Endodermal cell (in vitro differentiated cells): ENCODE measurements at regions not wholly inside any gene's neighbourhood (a gene's known extent, or its start where the extent isn't known, plus 50 kb on each side); places are given as distances from the start of the nearest gene placed in this dataset.
"Not testable (repeated sequence)": the region's sequence is repeated elsewhere in the genome, so short reads cannot be mapped to it uniquely, and the experiment has no call there.

ENCODE experiments used
- DNase-seq: peaks from one replicate; pipeline ENCODE4 v3.0.0-alpha.2; 2017
- H3K27ac ChIP-seq: 2 replicates; pipeline ENCODE4 v1.5.1; 2013; ENCODE audit warnings: mild to moderate bottlenecking, low read depth, low read length, moderate library complexity
- H3K27me3 ChIP-seq: 2 replicates; pipeline ENCODE4 v1.6.1; 2013; ENCODE audit warnings: mild to moderate bottlenecking, low read length, moderate library complexity; ENCODE audit not compliant: insufficient read depth, control insufficient read depth, poor library complexity, severe bottlenecking
- H3K36me3 ChIP-seq: 2 replicates; pipeline ENCODE4 v1.7.0; 2013; ENCODE audit warnings: mild to moderate bottlenecking, low read length, moderate library complexity; ENCODE audit not compliant: control insufficient read depth, insufficient read depth
- H3K4me1 ChIP-seq: one replicate; pipeline ENCODE4 v1.7.0; 2013; ENCODE audit warnings: low read length; ENCODE audit not compliant: control insufficient read depth, insufficient read depth
- H3K4me3 ChIP-seq: 2 replicates; pipeline ENCODE4 v1.5.1; 2013; ENCODE audit warnings: mild to moderate bottlenecking, low read length, moderate library complexity
- H3K9ac ChIP-seq: 2 replicates; pipeline ENCODE4 v1.6.1; 2013; ENCODE audit warnings: mild to moderate bottlenecking, low read length, moderate library complexity; ENCODE audit not compliant: poor library complexity, severe bottlenecking; ENCODE audit errors: extremely low read depth
- H3K9me3 ChIP-seq: 2 replicates; pipeline ENCODE4 v1.6.1; 2013; ENCODE audit warnings: mild to moderate bottlenecking, low read length, moderate library complexity; ENCODE audit not compliant: control insufficient read depth
- H3K27ac Mint-ChIP-seq: 2 replicates; pipeline ENCODE4 v1.8.0; 2020; ENCODE audit warnings: mixed read lengths
- H3K27me3 Mint-ChIP-seq: 2 replicates; pipeline ENCODE4 v1.8.0; 2021; ENCODE audit warnings: mild to moderate bottlenecking, mixed read lengths; ENCODE audit not compliant: insufficient read depth
- H3K36me3 Mint-ChIP-seq: 2 replicates; pipeline ENCODE4 v1.8.0; 2020; ENCODE audit warnings: low read depth, mixed read lengths
- H3K4me1 Mint-ChIP-seq: 2 replicates; pipeline ENCODE4 v1.8.0; 2020; ENCODE audit warnings: mixed read lengths
- H3K4me3 Mint-ChIP-seq: 2 replicates; pipeline ENCODE4 v1.8.0; 2020; ENCODE audit warnings: mild to moderate bottlenecking, moderate library complexity, mixed read lengths
- H3K9me3 Mint-ChIP-seq: 2 replicates; pipeline ENCODE4 v1.8.0; 2020; ENCODE audit warnings: mild to moderate bottlenecking, mixed read lengths
- WGBS, 2 experiments: methylation state at CpG; one replicate each; pipeline versions ENCODE4 v1.1.5 to v1.1.7; 2013; ENCODE audit warnings: missing lambda C conversion rate in 2 of 2, mixed read lengths in 1 of 2; ENCODE audit not compliant: insufficient coverage in 1 of 2, insufficient read length in 1 of 2; 5-methylcytosine and 5-hydroxymethylcytosine counted together
- TF ChIP-seq, protein P1 (sequence below): fragments of 200-600 bp; sonication (generic); conservative IDR thresholded peaks from 2 replicates; pipeline ENCODE4 v1.5.0; 2021; ENCODE audit warnings: antibody characterized with exemption, mild to moderate bottlenecking

DNA sequence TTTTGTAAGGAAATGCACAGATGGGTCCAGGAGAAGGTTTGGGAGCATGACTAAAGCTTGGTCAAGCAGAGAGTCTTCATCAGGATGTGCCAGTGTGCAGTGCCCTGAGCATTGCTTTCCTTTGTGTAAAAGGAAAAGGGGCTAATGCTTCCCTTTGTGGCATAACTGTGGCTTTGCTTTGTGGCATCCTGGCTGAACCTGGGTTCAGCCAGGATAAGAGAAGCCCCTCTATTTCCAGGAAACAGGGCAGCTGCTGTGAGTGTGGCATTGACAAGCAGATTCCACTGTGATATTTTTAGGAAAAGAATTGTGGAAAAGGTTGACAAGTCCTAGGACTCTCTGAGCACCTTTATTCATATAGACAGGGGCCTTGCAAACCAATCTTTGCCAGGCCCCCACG lies 193.4 kb upstream of the CXCL12 start:
- TF ChIP-seq, protein P1, sequence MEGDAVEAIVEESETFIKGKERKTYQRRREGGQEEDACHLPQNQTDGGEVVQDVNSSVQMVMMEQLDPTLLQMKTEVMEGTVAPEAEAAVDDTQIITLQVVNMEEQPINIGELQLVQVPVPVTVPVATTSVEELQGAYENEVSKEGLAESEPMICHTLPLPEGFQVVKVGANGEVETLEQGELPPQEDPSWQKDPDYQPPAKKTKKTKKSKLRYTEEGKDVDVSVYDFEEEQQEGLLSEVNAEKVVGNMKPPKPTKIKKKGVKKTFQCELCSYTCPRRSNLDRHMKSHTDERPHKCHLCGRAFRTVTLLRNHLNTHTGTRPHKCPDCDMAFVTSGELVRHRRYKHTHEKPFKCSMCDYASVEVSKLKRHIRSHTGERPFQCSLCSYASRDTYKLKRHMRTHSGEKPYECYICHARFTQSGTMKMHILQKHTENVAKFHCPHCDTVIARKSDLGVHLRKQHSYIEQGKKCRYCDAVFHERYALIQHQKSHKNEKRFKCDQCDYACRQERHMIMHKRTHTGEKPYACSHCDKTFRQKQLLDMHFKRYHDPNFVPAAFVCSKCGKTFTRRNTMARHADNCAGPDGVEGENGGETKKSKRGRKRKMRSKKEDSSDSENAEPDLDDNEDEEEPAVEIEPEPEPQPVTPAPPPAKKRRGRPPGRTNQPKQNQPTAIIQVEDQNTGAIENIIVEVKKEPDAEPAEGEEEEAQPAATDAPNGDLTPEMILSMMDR, result no peak
- H3K4me1 Mint-ChIP-seq, result no peaks in the 10 kb centered on the region
- Histone ChIP-seq H3K9me3 (no peaks in the 10 kb centered on the region), H3K36me3 (no peaks in the 10 kb centered on the region), H3K27ac (no peak overlapping the region), H3K4me3 (no peak overlapping the region), H3K27me3 (no peaks in the 10 kb centered on the region), H3K4me1 (no peaks in the 10 kb centered on the region), H3K9ac (no peak overlapping the region)
- H3K27me3 Mint-ChIP-seq, result no peaks in the 10 kb centered on the region
- no peak overlapping the region for H3K4me3 Mint-ChIP-seq
- no peak for DNase-seq
- H3K27ac Mint-ChIP-seq, result no peak overlapping the region
- no peaks in the 10 kb centered on the region for H3K36me3 Mint-ChIP-seq
- WGBS, 2 experiments, result 0% methylated on average over 1 of the region's 1 CpG; no CpG with 5 or more reads in 1 of the 2 experiments
- H3K9me3 Mint-ChIP-seq, result no peaks in the 10 kb centered on the region

DNA sequence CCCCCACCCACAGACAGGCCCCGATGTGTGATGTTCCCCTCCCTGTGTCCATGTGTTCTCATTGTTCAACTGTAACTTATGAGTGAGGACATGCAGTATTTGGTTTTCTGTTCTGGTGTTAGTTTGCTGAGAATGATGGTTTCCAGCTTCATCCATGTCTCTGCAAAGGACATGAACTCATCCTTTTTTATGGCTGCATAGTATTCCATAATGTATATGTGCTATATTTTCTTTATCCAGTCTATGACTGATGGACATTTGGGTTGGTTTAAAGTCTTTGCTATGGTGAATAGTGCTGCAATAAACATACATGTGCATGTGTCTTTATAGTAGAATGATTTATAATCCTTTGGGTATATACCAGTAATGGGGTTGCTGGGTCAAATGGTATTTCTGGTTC lies 194.1 kb upstream of the CXCL12 start:
- H3K9me3 Mint-ChIP-seq, H3K27me3 Mint-ChIP-seq, H3K27ac Mint-ChIP-seq, H3K4me1 Mint-ChIP-seq, H3K36me3 Mint-ChIP-seq, H3K9ac ChIP-seq, H3K4me3 ChIP-seq, H3K36me3 ChIP-seq, H3K27me3 ChIP-seq, H3K9me3 ChIP-seq, DNase-seq, H3K4me1 ChIP-seq, H3K4me3 Mint-ChIP-seq, H3K27ac ChIP-seq: not testable (repeated sequence)
- 83% methylated on average over 1 of the region's 1 CpG; no CpG with 5 or more reads in 1 of the 2 experiments for WGBS, 2 experiments

- H3K27ac ChIP-seq, result no peak overlapping the region
- no peaks in the 10 kb centered on the region for H3K4me1 ChIP-seq
- WGBS, 2 experiments, result 93 to 100% methylated on average over 6 to 8 of the region's 8 CpGs
- no peaks in the 10 kb centered on the region for H3K27me3 ChIP-seq
- no peaks in the 10 kb centered on the region for H3K36me3 ChIP-seq
- Mint-ChIP-seq H3K27ac (no peak overlapping the region), H3K4me1 (no peaks in the 10 kb centered on the region), H3K27me3 (no peaks in the 10 kb centered on the region), H3K36me3 (no peaks in the 10 kb centered on the region), H3K4me3 (no peak overlapping the region), H3K9me3 (no peaks in the 10 kb centered on the region)
- H3K9me3 ChIP-seq, result no peaks in the 10 kb centered on the region
- no peak overlapping the region for H3K4me3 ChIP-seq
- TF ChIP-seq, protein P1, result no peak
- no peak overlapping the region for H3K9ac ChIP-seq
- DNase-seq, result peak; percentile 36
These were observed 197.1 kb upstream of the CXCL12 start for GRCh38 chr10:44581996-44582395.
